ENCODE measurements at regions not wholly inside any gene's neighbourhood (a gene's known extent, or its start where the extent isn't known, plus 50 kb on each side); places are given as distances from the start of the nearest gene placed in this dataset.
"Not testable (repeated sequence)": the region's sequence is repeated elsewhere in the genome, so short reads cannot be mapped to it uniquely, and the experiment has no call there.

DNA sequence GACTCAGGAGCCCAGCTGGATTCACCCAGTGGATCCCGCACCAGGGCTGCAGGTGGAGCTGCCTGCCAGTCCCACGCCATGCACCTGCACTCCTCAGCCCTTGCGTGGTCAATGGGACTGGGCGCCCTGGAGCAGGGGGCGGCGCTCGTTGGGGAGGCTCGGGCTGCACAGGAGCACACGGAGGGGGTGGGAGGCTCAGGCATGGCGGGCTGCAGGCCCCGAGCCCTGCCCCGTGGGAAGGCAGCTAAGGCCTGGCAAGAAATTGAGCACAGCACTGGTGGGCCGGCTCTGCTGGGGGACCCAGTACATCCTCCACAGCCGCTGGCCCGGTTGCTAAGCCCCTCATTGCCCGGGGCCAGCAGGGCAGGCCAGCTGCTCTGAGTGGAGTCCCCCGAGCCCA is 90.3 kb downstream of the DLEU7 start:
- H3K9me3 Mint-ChIP-seq; CTCF ChIA-PET; H3K27me3 Mint-ChIP-seq; H3K4me1 ChIP-seq (ENCODE audit: control insufficient read depth in 1 of 2, extremely low read depth in 1 of 2, insufficient read depth in 2 of 2, low read length in 2 of 2); DNase-seq; H3K27ac ChIP-seq (ENCODE audit: low read length); ATAC-seq (replicated peaks in 1 of 4); POLR2A ChIA-PET; H3K4me3 Mint-ChIP-seq; H3K4me3 ChIP-seq (ENCODE audit: control insufficient read depth in 1 of 2, extremely low read depth in 1 of 2, low read length in 1 of 2); H3K36me3 Mint-ChIP-seq; H3K27ac Mint-ChIP-seq; H3K36me3 ChIP-seq (ENCODE audit: control insufficient read depth in 2 of 2, extremely low read depth in 1 of 2, insufficient read depth in 1 of 2, low read length in 1 of 2); H3K27me3 ChIP-seq (replicated peaks in 1 of 2; ENCODE audit: control insufficient read depth in 2 of 2, extremely low read depth in 1 of 2, insufficient read depth in 2 of 2, low read length in 1 of 2); H3K9me3 ChIP-seq: not testable (repeated sequence)
- H3K4me1 Mint-ChIP-seq = peaks cover 3 to 17% (median 7%) of the 10 kb centered on the region in 3 donors
- 89% methylated on average over 12 of the region's 17 CpGs for WGBS (ENCODE audit: insufficient coverage)

GRCh38 chr13:50755862-50756685 is 87.4 kb downstream of the DLEU7 start:
- POLR2A ChIA-PET; H3K4me1 ChIP-seq (ENCODE audit: control insufficient read depth in 1 of 2, extremely low read depth in 1 of 2, insufficient read depth in 2 of 2, low read length in 2 of 2); ATAC-seq (replicated peaks in 1 of 4); H3K36me3 ChIP-seq (ENCODE audit: control insufficient read depth in 2 of 2, extremely low read depth in 1 of 2, insufficient read depth in 1 of 2, low read length in 1 of 2); CTCF ChIA-PET; H3K4me3 Mint-ChIP-seq; H3K36me3 Mint-ChIP-seq; H3K9me3 Mint-ChIP-seq; H3K27me3 Mint-ChIP-seq; H3K27me3 ChIP-seq (replicated peaks in 1 of 2; ENCODE audit: control insufficient read depth in 2 of 2, extremely low read depth in 1 of 2, insufficient read depth in 2 of 2, low read length in 1 of 2); H3K27ac ChIP-seq (ENCODE audit: low read length); H3K4me3 ChIP-seq (ENCODE audit: control insufficient read depth in 1 of 2, extremely low read depth in 1 of 2, low read length in 1 of 2); H3K27ac Mint-ChIP-seq; H3K9me3 ChIP-seq: not testable (repeated sequence)
- 82% methylated on average over 5 of the region's 8 CpGs for WGBS (ENCODE audit: insufficient coverage)
- peaks cover 3 to 17% (median 7%) of the 10 kb centered on the region in 3 donors for H3K4me1 Mint-ChIP-seq
- peak in 1 of 35 experiments; percentile 5 for DNase-seq

- POLR2A ChIA-PET = no interaction called here
- ATAC-seq (replicated peaks in 1 of 4) (no peak), DNase-seq (no peak)
- Mint-ChIP-seq H3K27ac (no peak overlapping the region), H3K9me3 (no peaks in the 10 kb centered on the region), H3K4me1 (peaks cover 3 to 12% (median 7%) of the 10 kb centered on the region in 3 donors), H3K36me3 (no peaks in the 10 kb centered on the region), H3K27me3 (peaks cover 0 to 3% of the 10 kb centered on the region in 2 donors), H3K4me3 (no peak overlapping the region)
- H3K36me3 ChIP-seq (ENCODE audit: control insufficient read depth in 2 of 2, extremely low read depth in 1 of 2, insufficient read depth in 1 of 2, low read length in 1 of 2) = no peaks in the 10 kb centered on the region
- H3K4me1 ChIP-seq (ENCODE audit: control insufficient read depth in 1 of 2, extremely low read depth in 1 of 2, insufficient read depth in 2 of 2, low read length in 2 of 2) = peaks cover 0 to 6% of the 10 kb centered on the region in 2 experiments
- 60% methylated on average over 1 of the region's 3 CpGs for WGBS (ENCODE audit: insufficient coverage)
- no peak overlapping the region for H3K4me3 ChIP-seq (ENCODE audit: control insufficient read depth in 1 of 2, extremely low read depth in 1 of 2, low read length in 1 of 2)
- no peaks in the 10 kb centered on the region for H3K9me3 ChIP-seq
- H3K27ac ChIP-seq (ENCODE audit: low read length) = no peak overlapping the region
- CTCF ChIA-PET = no interaction called here
- H3K27me3 ChIP-seq (replicated peaks in 1 of 2; ENCODE audit: control insufficient read depth in 2 of 2, extremely low read depth in 1 of 2, insufficient read depth in 2 of 2, low read length in 1 of 2) = no peaks in the 10 kb centered on the region
Measured at GRCh38 chr13:50757008-50757407, 86.5 kb downstream of the DLEU7 start.

- H3K36me3 ChIP-seq (ENCODE audit: control insufficient read depth in 2 of 2, extremely low read depth in 1 of 2, insufficient read depth in 1 of 2, low read length in 1 of 2) = no peaks in the 10 kb centered on the region
- peaks cover 0 to 6% of the 10 kb centered on the region in 2 experiments for H3K4me1 ChIP-seq (ENCODE audit: control insufficient read depth in 1 of 2, extremely low read depth in 1 of 2, insufficient read depth in 2 of 2, low read length in 2 of 2)
- Mint-ChIP-seq H3K4me3 (no peak overlapping the region), H3K27me3 (peaks cover 0 to 3% of the 10 kb centered on the region in 2 donors), H3K4me1 (peaks cover 3 to 18% (median 7%) of the 10 kb centered on the region in 3 donors), H3K9me3 (no peaks in the 10 kb centered on the region), H3K27ac (no peak overlapping the region), H3K36me3 (no peaks in the 10 kb centered on the region)
- ChIA-PET POLR2A (no interaction called here), CTCF (interaction anchor here in 1 of 2 donors (0.6 kb wide), 1 partner anchor 46 kb away, joined by 3 read pairs; no protein-coding TSS in a partner anchor)
- no peaks in the 10 kb centered on the region for H3K27me3 ChIP-seq (replicated peaks in 1 of 2; ENCODE audit: control insufficient read depth in 2 of 2, extremely low read depth in 1 of 2, insufficient read depth in 2 of 2, low read length in 1 of 2)
- H3K9me3 ChIP-seq = no peaks in the 10 kb centered on the region
- DNase-seq (no peak), ATAC-seq (replicated peaks in 1 of 4) (no peak)
- H3K27ac ChIP-seq (ENCODE audit: low read length) = no peak overlapping the region
- H3K4me3 ChIP-seq (ENCODE audit: control insufficient read depth in 1 of 2, extremely low read depth in 1 of 2, low read length in 1 of 2) = no peak overlapping the region
- 80% methylated on average over 1 of the region's 1 CpG for WGBS (ENCODE audit: insufficient coverage)
Measured at GRCh38 chr13:50758796-50759195, 84.7 kb downstream of the DLEU7 start.

- Histone ChIP-seq H3K27ac (ENCODE audit: low read length) (no peak overlapping the region), H3K9me3 (no peaks in the 10 kb centered on the region), H3K4me3 (ENCODE audit: control insufficient read depth in 1 of 2, extremely low read depth in 1 of 2, low read length in 1 of 2) (no peak overlapping the region), H3K27me3 (replicated peaks in 1 of 2; ENCODE audit: control insufficient read depth in 2 of 2, extremely low read depth in 1 of 2, insufficient read depth in 2 of 2, low read length in 1 of 2) (no peaks in the 10 kb centered on the region), H3K36me3 (ENCODE audit: control insufficient read depth in 2 of 2, extremely low read depth in 1 of 2, insufficient read depth in 1 of 2, low read length in 1 of 2) (no peaks in the 10 kb centered on the region), H3K4me1 (ENCODE audit: control insufficient read depth in 1 of 2, extremely low read depth in 1 of 2, insufficient read depth in 2 of 2, low read length in 2 of 2) (peaks cover 0 to 6% of the 10 kb centered on the region in 2 experiments)
- CTCF ChIA-PET = no interaction called here
- Mint-ChIP-seq H3K4me1 (peaks cover 3 to 16% (median 6%) of the 10 kb centered on the region in 3 donors), H3K36me3 (no peaks in the 10 kb centered on the region), H3K4me3 (no peak overlapping the region), H3K27ac (no peak overlapping the region), H3K9me3 (no peaks in the 10 kb centered on the region), H3K27me3 (peaks cover 0 to 3% of the 10 kb centered on the region in 2 donors)
- POLR2A ChIA-PET = no interaction called here
- ATAC-seq (replicated peaks in 1 of 4) (no peak), DNase-seq (no peak)
- no CpG with 5 or more reads among the region's 1 CpG for WGBS (ENCODE audit: insufficient coverage)
Measured at GRCh38 chr13:50760751-50761150, 82.7 kb downstream of the DLEU7 start.

GRCh38 chr13:50761406-50761805 is 82.1 kb downstream of the DLEU7 start:
- Mint-ChIP-seq H3K4me3 (no peak overlapping the region), H3K9me3 (no peaks in the 10 kb centered on the region), H3K4me1 (peaks cover 0 to 11% (median 0%) of the 10 kb centered on the region in 3 donors), H3K27me3 (peaks cover 0 to 3% of the 10 kb centered on the region in 2 donors), H3K27ac (no peak overlapping the region), H3K36me3 (no peaks in the 10 kb centered on the region)
- Histone ChIP-seq H3K4me3 (ENCODE audit: control insufficient read depth in 1 of 2, extremely low read depth in 1 of 2, low read length in 1 of 2) (no peak overlapping the region), H3K27ac (ENCODE audit: low read length) (no peak overlapping the region), H3K9me3 (no peaks in the 10 kb centered on the region), H3K36me3 (ENCODE audit: control insufficient read depth in 2 of 2, extremely low read depth in 1 of 2, insufficient read depth in 1 of 2, low read length in 1 of 2) (no peaks in the 10 kb centered on the region), H3K27me3 (replicated peaks in 1 of 2; ENCODE audit: control insufficient read depth in 2 of 2, extremely low read depth in 1 of 2, insufficient read depth in 2 of 2, low read length in 1 of 2) (no peaks in the 10 kb centered on the region), H3K4me1 (ENCODE audit: control insufficient read depth in 1 of 2, extremely low read depth in 1 of 2, insufficient read depth in 2 of 2, low read length in 2 of 2) (no peaks in the 10 kb centered on the region)
- CTCF ChIA-PET = no interaction called here
- DNase-seq (no peak), ATAC-seq (replicated peaks in 1 of 4) (no peak)
- POLR2A ChIA-PET = interaction anchor here in 1 of 2 donors (0.6 kb wide), 1 partner anchor 400 kb away, joined by 3 read pairs; no protein-coding TSS in a partner anchor
- no CpG with 5 or more reads among the region's 1 CpG for WGBS (ENCODE audit: insufficient coverage)

Data from T-cell (primary cell).